GM20000 (cell line): ENCODE measurements at regions not wholly inside any gene's neighbourhood (a gene's known extent, or its start where the extent isn't known, plus 50 kb on each side); places are given as distances from the start of the nearest gene placed in this dataset.

Experiments
- DNase-seq: peaks from one replicate; pipeline ENCODE4 v3.0.0; 2012; ENCODE audit warnings: low spot score
- TF ChIP-seq, protein P1 (sequence below): IDR thresholded peaks from 2 replicates; pipeline ENCODE4 v1.5.1; 2012; ENCODE audit warnings: mild to moderate bottlenecking, control low read depth; ENCODE audit errors: extremely low read depth, missing control alignments

DNA sequence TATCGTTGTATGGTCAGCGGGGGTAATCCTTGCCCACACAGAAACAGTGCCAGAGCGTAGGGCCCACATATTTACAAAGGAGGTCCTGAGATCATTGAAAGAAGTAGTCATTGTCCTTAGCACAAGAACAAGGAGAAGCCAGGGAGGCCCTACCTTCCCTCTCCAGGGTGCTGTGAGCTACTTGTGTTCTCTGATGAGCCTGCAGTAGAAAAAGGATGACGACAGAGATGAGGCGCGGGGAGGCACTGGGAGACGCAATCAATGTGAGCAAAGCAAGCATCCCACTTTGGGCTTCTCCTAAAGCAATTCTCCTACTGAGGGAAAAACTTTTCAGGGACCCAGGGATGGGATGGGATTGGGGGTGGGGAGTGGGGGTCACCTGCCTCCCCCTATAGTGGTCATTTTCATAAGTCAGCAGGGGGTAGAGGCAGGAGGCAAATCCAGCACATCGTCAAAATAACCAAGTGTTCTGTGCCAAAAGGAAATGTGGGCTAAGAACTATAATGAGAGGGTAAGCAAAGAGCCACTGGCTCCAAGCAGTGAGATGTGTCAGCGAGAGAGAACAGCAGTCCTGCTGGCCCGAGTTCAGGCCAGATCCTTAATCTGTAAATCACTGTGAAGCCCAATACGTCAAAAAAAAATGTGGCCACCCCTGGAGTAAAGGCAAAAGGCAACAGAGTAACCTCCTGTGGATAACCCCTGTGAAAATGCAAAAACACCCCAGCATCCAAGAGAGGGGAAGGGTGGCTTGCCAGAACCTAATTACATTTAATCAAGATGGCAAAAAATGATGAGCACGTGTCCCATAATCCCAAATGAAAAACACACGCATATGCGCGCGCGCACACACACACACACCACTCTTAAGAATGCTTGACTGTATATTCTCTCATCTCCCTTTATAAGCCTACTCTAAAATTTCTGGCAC lies 136.6 kb upstream of the HHIP start:
- TF ChIP-seq, protein P1, sequence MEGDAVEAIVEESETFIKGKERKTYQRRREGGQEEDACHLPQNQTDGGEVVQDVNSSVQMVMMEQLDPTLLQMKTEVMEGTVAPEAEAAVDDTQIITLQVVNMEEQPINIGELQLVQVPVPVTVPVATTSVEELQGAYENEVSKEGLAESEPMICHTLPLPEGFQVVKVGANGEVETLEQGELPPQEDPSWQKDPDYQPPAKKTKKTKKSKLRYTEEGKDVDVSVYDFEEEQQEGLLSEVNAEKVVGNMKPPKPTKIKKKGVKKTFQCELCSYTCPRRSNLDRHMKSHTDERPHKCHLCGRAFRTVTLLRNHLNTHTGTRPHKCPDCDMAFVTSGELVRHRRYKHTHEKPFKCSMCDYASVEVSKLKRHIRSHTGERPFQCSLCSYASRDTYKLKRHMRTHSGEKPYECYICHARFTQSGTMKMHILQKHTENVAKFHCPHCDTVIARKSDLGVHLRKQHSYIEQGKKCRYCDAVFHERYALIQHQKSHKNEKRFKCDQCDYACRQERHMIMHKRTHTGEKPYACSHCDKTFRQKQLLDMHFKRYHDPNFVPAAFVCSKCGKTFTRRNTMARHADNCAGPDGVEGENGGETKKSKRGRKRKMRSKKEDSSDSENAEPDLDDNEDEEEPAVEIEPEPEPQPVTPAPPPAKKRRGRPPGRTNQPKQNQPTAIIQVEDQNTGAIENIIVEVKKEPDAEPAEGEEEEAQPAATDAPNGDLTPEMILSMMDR, result no peak
- no peak for DNase-seq

DNA sequence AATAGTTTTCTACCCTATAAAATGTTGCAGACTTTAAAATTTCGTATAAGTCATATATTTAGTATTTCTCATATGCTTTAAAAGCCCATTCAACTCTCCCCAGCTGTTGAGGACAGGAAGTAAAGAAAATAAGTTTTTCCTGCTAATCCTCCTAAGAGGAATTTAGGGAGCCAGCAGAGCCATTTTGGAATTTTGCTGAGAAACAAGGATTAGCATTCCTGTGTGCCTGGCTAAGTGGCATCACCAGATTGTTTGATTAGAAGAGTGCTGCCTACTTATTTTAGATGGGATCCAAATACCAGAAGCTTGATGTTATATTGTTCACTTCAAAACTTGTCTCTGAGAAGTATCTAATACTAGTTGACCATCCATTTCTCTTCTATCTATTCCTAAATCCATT lies 131.2 kb upstream of the HHIP start:
- TF ChIP-seq, protein P1, result no peak
- no peak for DNase-seq

DNA sequence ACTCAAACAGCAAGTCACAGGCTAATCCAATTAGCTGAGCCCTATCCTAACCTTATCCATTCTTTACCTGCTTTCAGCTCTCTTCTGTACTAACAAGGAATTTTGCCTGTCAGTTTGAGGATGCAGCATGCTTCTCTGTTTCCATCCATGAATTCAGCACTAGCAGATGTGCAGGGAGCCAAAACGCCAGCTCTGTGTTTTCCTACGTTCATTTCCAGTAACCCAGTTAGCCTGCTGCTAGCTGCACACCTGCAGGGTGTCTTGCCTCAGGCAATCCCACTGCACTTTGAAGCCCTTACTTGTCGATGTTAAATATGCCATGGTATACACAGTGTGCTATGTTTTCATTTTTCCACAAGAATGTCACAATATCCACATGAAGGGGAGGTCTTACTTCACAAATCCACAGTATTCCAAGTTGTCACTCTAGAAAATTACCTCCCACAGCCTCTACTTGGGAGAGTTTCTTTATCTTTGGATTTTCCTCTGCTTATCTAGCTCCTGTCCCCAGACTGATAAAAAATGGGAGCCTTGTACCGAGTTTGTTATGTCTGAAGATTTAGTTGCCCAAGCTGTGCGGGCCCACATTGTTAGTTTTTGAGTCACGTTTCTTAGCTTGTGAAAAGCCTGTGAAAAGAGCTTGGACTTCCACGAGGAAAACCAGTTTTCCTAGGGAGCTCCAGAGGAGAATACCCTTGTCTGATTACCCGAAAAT lies 127.6 kb upstream of the HHIP start:
- DNase-seq, result no peak
- TF ChIP-seq, protein P1, result no peak

DNA sequence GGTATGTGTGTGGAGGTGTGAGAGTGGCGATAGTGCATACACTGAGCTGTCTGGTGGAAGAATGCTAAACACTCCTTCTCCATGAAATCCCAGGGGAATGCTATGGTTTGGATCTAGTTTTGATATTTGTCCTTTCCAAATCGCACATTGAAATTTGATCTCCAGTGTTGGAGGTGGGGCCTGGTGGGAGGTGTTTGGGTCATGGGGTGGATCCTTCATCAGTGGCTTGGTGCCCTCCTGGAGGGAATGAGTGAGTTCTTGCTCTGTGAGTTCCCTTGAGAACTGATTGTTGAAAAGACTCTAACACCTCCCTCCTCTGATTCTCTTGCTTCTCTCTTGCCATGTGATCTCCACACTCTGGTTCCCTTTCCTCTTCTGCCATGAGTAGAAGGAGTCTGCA lies 114.1 kb upstream of the HHIP start:
- no peak for DNase-seq
- TF ChIP-seq, protein P1, result no peak

DNA sequence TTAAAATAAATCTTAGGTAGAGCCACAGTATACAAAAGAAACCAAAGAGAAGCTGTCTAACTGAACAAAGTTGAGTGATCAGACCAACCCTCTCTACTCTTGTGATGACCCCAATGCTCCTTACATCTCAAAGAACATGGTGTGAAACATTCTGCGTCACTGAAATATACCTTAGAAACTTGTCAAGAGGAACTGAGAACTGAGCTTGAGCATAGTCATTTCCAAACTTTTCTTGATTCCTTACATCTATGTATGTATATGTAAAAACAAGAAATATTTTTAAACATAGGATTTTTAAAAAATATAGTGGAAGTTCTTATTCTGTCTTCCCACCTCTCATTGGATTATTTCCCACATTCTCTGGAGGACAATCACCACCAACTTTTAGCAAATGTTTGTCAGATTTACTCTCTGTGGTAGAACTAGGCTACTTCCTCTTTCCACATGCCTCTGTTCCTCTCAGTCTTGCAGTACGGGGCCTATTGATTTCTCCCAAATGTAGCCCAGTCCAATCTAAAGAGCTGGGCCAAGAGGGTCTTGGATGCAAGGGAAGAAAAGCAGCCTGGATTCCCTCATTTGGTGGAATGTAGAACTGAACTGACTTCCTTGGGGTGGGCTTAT lies 98.2 kb upstream of the HHIP start:
- TF ChIP-seq, protein P1, result no peak
- DNase-seq, result peak; percentile 59

DNA sequence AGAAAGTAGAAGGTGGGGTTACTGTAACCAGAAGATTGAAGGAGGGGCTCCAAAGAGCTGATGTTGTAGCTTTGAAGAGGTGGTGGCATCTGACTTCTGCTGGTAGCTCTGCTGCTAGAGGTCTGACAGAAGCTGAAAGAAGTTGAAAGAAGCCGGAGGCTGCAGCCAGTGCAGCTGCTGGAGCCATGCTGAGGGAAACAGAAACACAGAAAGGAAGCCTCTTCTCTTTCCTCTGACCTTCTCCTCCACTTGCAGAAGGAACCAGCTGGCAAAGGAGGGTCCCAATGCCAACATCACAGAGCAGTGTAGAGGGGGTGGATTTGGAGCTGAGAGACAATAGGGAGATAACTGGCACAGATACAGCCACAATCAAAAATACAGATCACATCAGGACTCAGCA lies 89.3 kb upstream of the HHIP start:
- TF ChIP-seq, protein P1, result no peak
- no peak for DNase-seq

DNA sequence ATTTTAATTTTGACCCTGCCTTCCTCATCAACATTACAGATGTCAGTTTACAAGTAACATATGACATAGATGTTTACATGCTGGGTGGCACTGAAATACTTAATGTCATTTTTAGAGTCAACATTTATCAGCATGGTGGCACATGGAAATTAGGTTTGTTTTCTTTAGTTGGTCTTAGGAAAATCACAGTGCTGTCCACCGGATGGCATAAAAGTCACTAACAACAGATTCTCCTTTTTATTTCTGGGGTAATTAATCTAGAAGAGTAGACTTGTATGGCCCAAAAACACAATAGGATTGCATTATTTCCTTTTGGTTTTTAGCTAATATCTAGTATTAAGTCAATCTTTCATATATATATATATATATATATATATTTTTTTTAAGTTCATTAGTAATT lies 88.6 kb upstream of the HHIP start:
- TF ChIP-seq, protein P1, result no peak
- no peak for DNase-seq
